GM19239 (cell line): ENCODE measurements at regions not wholly inside any gene's neighbourhood (a gene's known extent, or its start where the extent isn't known, plus 50 kb on each side); places are given as distances from the start of the nearest gene placed in this dataset.

Experiments used
- DNase-seq: peaks from one replicate; pipeline ENCODE4 v3.0.0; 2011; ENCODE audit warnings: low spot score; ENCODE audit not compliant: insufficient read length
- FAIRE-seq: peaks from 2 replicates; lab custom pipeline; 2011; peaks lifted over from hg19 to GRCh38; lab: Jason Lieb, UNC

GRCh38 chr5:2184563-2185540, 302.1 kb upstream of the IRX4 start:
- DNase-seq (no peak), FAIRE-seq (no peak)

GRCh38 chr5:2184026-2184366, 301.3 kb upstream of the IRX4 start:
- DNase-seq (no peak), FAIRE-seq (no peak)

DNA sequence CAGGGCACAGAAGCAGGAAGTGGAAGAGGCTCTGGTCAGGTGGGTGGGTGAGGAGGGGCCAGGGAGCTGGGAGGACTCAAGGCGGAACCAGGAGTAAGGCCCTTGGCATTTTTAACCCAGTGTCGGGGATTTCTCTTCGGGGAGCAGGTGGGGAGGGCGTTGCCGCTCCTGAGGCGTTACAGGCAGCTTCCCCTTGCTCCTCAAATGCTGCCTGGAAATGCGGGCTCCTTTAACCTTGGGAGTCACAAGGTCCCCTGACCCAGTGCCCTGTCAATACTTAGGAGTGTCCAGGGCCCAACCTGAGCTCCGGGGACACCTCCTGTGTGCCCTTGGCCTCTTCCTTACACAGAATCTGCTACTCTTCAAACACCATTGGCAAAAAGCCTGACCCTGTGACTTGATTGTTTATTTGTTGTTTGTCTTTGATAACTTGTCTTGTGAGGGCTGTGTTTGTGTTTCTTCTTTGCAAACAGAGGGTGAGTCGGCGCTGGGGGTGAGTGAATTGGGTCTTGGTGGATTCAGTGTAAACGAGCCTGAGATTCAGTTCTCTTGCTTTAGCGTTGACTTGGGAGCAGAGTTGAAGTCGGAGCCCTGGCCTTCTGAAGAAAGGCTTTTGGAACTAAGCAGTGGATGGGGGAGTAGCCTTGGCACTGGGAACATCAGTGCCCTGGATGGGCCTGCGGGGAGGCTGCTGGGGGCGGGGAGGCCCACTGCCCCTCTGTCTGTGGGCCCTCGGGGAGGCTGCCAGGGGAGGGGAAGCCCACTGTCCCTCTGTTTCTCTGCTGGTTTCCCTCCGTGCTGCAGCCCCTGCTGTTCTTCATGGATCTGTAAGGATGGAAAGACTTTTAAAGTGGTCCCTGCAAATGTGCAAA, 300.7 kb upstream of the IRX4 start:
- FAIRE-seq (no peak), DNase-seq (no peak)

- no peak for DNase-seq
- FAIRE-seq = no peak
Observed at GRCh38 chr5:2182020-2182419, 299.3 kb upstream of the IRX4 start.

DNA sequence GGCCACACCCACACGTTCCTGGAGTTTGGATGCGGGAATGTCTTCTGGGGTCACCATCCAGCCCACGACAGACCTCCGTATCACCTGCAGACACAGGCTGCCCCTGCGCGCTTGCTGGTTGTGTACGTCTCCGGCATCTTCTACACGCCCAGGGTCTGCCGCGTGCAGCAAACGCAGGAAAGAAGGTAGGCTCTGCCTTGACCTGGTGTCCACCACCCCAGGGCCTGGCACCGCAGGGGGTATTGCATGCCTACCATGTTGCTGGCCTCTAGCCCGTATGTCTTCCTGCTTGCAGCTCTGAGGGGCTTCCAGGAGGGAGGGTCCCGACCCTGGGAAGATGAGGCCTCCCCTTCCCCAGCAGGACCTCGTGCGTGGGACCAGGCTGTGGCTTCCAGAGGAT, 298.8 kb upstream of the IRX4 start:
- no peak for DNase-seq
- FAIRE-seq = no peak

DNA sequence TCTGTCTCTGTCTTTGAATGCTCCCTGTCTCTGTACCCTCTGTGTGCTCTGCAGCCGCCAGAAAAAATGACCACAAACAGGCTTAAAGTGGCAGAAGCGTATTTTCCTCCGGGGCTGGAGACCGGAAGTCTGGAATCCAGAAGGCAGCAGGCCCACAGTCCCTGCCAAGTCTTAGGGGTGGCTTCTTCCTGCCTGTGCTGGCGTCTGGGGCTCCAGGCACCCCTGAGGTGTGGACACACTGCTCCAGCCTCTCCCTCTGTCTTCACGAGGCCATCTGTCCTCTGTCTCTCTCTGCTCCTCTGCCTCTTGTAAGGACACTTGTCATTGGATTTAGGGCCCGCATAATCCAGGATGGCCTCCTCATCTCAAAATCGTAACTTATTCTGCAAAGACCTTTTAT, 298.4 kb upstream of the IRX4 start:
- no peak for FAIRE-seq
- DNase-seq = no peak

DNA sequence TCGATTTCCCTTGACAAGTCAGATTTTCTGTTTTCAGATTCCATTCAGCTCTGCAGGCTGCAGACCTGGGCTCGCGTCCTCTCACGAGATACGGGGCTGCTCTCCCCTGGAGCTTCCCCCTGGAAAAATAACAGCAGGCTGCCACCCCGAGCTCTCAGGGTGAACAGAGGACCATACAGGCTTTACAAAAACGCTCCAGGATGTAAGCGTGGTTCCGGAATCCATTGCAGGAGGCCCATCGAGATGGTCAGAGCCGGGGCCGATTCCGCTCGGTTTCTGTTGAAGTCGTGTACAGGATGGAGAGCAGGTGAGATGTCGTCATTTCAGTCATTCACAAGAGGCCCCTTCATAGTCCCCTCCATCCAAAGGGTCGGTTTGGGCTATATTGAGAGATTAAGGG, 297.7 kb upstream of the IRX4 start:
- DNase-seq (no peak), FAIRE-seq (no peak)

GRCh38 chr5:2179861-2180260, 297.1 kb upstream of the IRX4 start:
- DNase-seq (no peak), FAIRE-seq (no peak)

GRCh38 chr5:2178528-2178927, 295.8 kb upstream of the IRX4 start:
- no peak for FAIRE-seq
- no peak for DNase-seq

DNA sequence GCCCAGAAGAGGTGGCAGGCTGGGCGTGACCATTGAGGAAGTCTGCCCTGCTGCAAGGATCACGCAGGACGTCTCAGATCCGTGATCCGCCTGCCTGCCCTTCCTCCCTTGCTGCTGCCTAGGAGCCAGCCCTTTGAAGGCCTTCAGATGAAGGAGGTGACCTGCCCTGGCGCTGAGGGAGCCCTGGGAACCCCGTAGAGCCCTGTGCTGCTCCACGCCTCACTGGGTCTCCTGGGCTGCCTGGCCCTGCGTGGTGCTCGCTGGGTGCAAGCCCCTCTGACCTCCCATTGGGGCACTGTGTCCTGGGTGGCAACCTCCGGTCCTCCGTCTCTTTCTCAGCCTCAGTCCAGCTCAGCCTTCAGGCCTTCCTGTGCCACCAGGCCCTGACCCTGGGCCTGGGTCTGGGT, 295.3 kb upstream of the IRX4 start:
- FAIRE-seq (no peak), DNase-seq (no peak)

GRCh38 chr5:2177244-2177643, 294.5 kb upstream of the IRX4 start:
- no peak for FAIRE-seq

DNA sequence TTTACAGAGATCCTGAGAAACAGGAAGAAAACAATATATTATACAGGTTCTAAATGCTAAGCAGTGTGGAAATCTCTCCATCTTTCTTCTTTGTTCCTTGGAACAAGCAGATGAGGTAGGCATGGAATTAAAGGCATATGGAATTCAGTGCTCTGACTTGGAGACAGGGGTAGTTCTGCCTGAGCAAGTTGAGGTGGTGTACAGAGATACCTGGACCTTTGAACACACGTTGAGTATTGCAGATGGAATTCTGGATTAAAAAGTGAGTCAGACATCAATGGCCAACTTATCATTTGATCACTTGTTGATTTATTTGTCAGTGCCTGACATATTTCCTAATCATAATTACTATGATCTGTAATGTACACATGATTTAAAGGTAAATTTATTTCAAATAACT, 293.9 kb upstream of the IRX4 start:
- FAIRE-seq = no peak
- DNase-seq = no peak

More at GRCh38 chr5:2177244-2177643, 294.5 kb upstream of the IRX4 start:
- no peak for DNase-seq

GRCh38 chr5:2175842-2176404, 293.2 kb upstream of the IRX4 start:
- DNase-seq (no peak), FAIRE-seq (no peak)

DNA sequence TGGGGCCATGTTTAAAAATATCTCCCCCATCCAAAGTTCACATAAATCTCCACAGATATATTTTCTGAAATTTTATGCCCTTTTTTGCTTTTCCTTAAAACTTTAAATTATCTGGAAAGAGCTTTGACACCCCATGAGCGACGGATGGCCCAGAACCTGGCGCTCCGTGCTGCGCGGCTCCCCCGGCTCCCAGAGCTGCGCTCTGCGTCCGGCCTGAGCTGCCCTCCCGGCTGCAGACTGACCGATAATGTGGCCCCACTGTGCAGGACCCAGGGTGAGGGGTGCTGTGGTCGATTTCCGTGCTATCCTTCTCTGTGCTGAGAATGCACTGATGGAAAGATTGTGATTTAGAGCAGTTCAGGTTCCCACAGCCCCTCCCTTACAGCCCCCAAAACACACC, 292.3 kb upstream of the IRX4 start:
- DNase-seq = no peak
- no peak for FAIRE-seq

GRCh38 chr5:2174538-2174937, 291.8 kb upstream of the IRX4 start:
- DNase-seq = no peak
- no peak for FAIRE-seq

DNA sequence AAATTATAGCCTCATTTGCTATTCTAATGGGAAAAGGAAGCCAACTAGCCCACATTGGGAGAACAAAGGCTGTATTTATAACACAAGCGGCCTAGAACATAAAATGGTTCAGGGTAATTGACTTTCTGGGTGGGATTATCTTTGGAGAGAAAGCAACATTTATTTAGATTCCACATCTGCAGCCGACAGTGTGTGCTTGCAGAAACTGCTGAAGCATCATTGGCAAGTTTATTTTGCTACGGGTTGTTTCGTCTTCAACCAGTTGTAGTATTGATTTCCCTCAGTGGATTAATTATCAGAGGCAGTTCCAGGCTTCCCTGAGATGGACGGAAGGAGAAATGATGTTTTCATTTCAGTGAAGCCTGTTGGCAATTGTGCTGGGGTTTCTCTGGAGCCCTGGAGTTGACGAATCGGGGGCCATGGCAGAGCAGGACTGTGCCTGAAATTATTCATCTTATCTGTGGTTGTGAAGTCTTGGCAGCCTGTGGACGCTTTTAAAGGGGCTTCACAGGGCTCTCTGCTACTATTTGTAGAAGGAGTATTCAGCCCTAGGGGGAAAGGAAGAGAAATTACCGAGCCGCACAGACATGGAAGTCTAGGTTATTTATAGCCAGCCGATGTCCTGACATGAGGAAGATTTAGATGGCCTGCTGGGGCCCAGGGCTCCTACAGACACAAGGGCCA, 290.6 kb upstream of the IRX4 start:
- no peak for FAIRE-seq
- no peak for DNase-seq

- FAIRE-seq (no peak), DNase-seq (no peak)
Observed at GRCh38 chr5:2172471-2172870, 289.7 kb upstream of the IRX4 start.

- no peak for DNase-seq
- FAIRE-seq = no peak
Observed at GRCh38 chr5:2170761-2171160, 288.0 kb upstream of the IRX4 start.

DNA sequence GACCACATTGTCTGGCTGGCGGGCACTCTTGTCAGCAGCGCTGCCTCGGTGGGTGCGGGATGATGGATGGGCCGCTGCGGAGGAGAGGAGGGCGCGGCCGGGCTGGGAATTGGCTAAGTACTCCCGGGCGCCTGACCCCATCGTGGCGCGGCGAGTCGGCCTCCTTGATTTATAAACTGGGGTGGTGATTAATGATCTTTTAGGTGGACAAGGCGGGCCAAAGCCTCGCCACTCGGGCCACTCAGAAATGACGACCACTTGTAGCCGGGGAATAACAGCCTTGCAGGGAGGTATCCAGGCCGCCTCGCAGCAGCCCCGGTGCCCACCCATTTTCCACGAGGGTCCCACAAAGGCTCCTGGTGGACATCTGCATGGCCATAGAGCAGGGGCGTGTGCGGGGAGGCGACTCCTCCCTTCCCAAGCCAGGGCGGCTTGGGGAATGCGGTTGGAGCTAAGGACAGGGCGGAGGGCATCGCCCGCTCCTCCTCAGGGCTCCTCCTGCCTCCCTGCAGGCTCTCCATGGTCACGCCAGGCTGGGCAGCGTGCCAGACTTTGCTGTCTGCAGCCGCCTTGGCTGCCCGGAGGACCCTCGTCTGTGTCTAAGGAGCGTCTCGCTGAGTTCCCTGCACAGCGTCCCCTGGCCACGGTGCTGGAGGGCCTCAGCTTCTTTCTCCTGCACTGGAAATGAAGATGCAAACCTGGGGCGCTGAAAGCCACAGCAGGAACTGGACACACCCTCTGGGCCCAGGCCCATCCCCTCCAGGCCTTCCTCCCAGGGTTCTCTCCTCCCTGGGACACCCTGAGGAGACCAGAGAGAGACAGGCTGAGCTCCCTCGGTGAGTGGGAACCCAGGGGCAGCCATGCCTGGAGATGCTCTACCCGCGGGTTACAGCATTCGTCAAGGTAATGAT, 287.4 kb upstream of the IRX4 start:
- DNase-seq (no peak), FAIRE-seq (no peak)
